HG03039 (cell line): ENCODE measurements at regions not wholly inside any gene's neighbourhood (a gene's known extent, or its start where the extent isn't known, plus 50 kb on each side); places are given as distances from the start of the nearest gene placed in this dataset.
"Not testable (repeated sequence)": the region's sequence is repeated elsewhere in the genome, so short reads cannot be mapped to it uniquely, and the experiment has no call there.

Source experiments
- ATAC-seq: cut with Tn5 transposase; IDR thresholded peaks from one replicate; pipeline ENCODE4 v1.9.1; 2021; ENCODE audit warnings: mild to moderate bottlenecking, moderate library complexity; ENCODE audit not compliant: unreplicated experiment

GRCh38 chr2:187078297-187078696 lies 229.3 kb upstream of the ZSWIM2 start:
- ATAC-seq: no peak

GRCh38 chr2:187075671-187076070 lies 226.7 kb upstream of the ZSWIM2 start:
- no peak for ATAC-seq

- no peak for ATAC-seq
These were observed 226.2 kb upstream of the ZSWIM2 start for GRCh38 chr2:187075199-187075635.

GRCh38 chr2:187058198-187058597 lies 209.2 kb upstream of the ZSWIM2 start:
- ATAC-seq: no peak

- no peak for ATAC-seq
These were observed 208.5 kb upstream of the ZSWIM2 start for GRCh38 chr2:187057466-187057865.

GRCh38 chr2:187056416-187057334 lies 207.7 kb upstream of the ZSWIM2 start:
- ATAC-seq: no peak

GRCh38 chr2:187055463-187055862 lies 206.5 kb upstream of the ZSWIM2 start:
- no peak for ATAC-seq

GRCh38 chr2:187054501-187055319 lies 205.7 kb upstream of the ZSWIM2 start:
- ATAC-seq: no peak

GRCh38 chr2:187051350-187051749 lies 202.4 kb upstream of the ZSWIM2 start:
- ATAC-seq: peak; percentile 81

GRCh38 chr2:187050409-187050998 lies 201.5 kb upstream of the ZSWIM2 start:
- no peak for ATAC-seq

- no peak for ATAC-seq
These were observed 188.3 kb upstream of the ZSWIM2 start for GRCh38 chr2:187037310-187037709.

- no peak for ATAC-seq
These were observed 185.5 kb upstream of the ZSWIM2 start for GRCh38 chr2:187034434-187034833.

GRCh38 chr2:187024739-187025138 lies 175.8 kb upstream of the ZSWIM2 start:
- ATAC-seq: no peak

- ATAC-seq: not testable (repeated sequence)
These were observed 175.0 kb upstream of the ZSWIM2 start for GRCh38 chr2:187023996-187024395.

GRCh38 chr2:187017438-187017837 lies 168.5 kb upstream of the ZSWIM2 start:
- ATAC-seq: no peak

- ATAC-seq: no peak
These were observed 164.1 kb upstream of the ZSWIM2 start for GRCh38 chr2:187013058-187013457.

- no peak for ATAC-seq
These were observed 162.3 kb upstream of the ZSWIM2 start for GRCh38 chr2:187011206-187011832.

- ATAC-seq: no peak
These were observed 160.7 kb upstream of the ZSWIM2 start for GRCh38 chr2:187009483-187010239.

GRCh38 chr2:187008111-187008510 lies 159.1 kb upstream of the ZSWIM2 start:
- ATAC-seq: no peak

GRCh38 chr2:187003611-187004010 lies 154.6 kb upstream of the ZSWIM2 start:
- ATAC-seq: no peak
